GM21390 (cell line): ENCODE measurements at regions not wholly inside any gene's neighbourhood (a gene's known extent, or its start where the extent isn't known, plus 50 kb on each side); places are given as distances from the start of the nearest gene placed in this dataset.
"Not testable (repeated sequence)": the region's sequence is repeated elsewhere in the genome, so short reads cannot be mapped to it uniquely, and the experiment has no call there.

ENCODE experiments used
- ATAC-seq: cut with Tn5 transposase; IDR thresholded peaks from one replicate; pipeline ENCODE4 v1.9.1; 2021; ENCODE audit not compliant: unreplicated experiment

GRCh38 chr13:62906469-62906868 is 1490.8 kb upstream of the PCDH20 start:
- no peak for ATAC-seq

GRCh38 chr13:62887046-62887445 is 1471.4 kb upstream of the PCDH20 start:
- no peak for ATAC-seq

GRCh38 chr13:62879071-62879470 is 1463.4 kb upstream of the PCDH20 start:
- ATAC-seq: no peak

GRCh38 chr13:62875118-62875640 is 1459.5 kb upstream of the PCDH20 start:
- ATAC-seq: no peak

- no peak for ATAC-seq
Measured at GRCh38 chr13:62850331-62850730, 1434.7 kb upstream of the PCDH20 start.

GRCh38 chr13:62847520-62847919 is 1431.9 kb upstream of the PCDH20 start:
- ATAC-seq: no peak

GRCh38 chr13:62846302-62846701 is 1430.7 kb upstream of the PCDH20 start:
- no peak for ATAC-seq

- no peak for ATAC-seq
Measured at GRCh38 chr13:62839338-62839737, 1423.7 kb upstream of the PCDH20 start.

- ATAC-seq: no peak
Measured at GRCh38 chr13:62838929-62839328, 1423.3 kb upstream of the PCDH20 start.

- ATAC-seq: no peak
Measured at GRCh38 chr13:62837895-62838294, 1422.2 kb upstream of the PCDH20 start.

GRCh38 chr13:62829486-62829885 is 1413.8 kb upstream of the PCDH20 start:
- no peak for ATAC-seq

- no peak for ATAC-seq
Measured at GRCh38 chr13:62799931-62800436, 1384.3 kb upstream of the PCDH20 start.

- ATAC-seq: no peak
Measured at GRCh38 chr13:62799038-62799535, 1383.4 kb upstream of the PCDH20 start.

- no peak for ATAC-seq
Measured at GRCh38 chr13:62793850-62794249, 1378.2 kb upstream of the PCDH20 start.

- no peak for ATAC-seq
Measured at GRCh38 chr13:62781866-62782265, 1366.2 kb upstream of the PCDH20 start.

- no peak for ATAC-seq
Measured at GRCh38 chr13:62779161-62779560, 1363.5 kb upstream of the PCDH20 start.

- no peak for ATAC-seq
Measured at GRCh38 chr13:62767473-62767872, 1351.8 kb upstream of the PCDH20 start.

GRCh38 chr13:62760724-62761123 is 1345.1 kb upstream of the PCDH20 start:
- no peak for ATAC-seq

- ATAC-seq: no peak
Measured at GRCh38 chr13:62747629-62748028, 1332.0 kb upstream of the PCDH20 start.

GRCh38 chr13:62747152-62747551 is 1331.5 kb upstream of the PCDH20 start:
- no peak for ATAC-seq

- not testable (repeated sequence) for ATAC-seq
Measured at GRCh38 chr13:62729746-62730145, 1314.1 kb upstream of the PCDH20 start.

GRCh38 chr13:62721893-62722292 is 1306.2 kb upstream of the PCDH20 start:
- ATAC-seq: no peak

- ATAC-seq: not testable (repeated sequence)
Measured at GRCh38 chr13:62711948-62712347, 1296.3 kb upstream of the PCDH20 start.
